Fibroblast of lung (primary cell): ENCODE measurements at regions not wholly inside any gene's neighbourhood (a gene's known extent, or its start where the extent isn't known, plus 50 kb on each side); places are given as distances from the start of the nearest gene placed in this dataset.

Experiments used
- DNase-seq, 2 donors: peaks; one replicate each; pipeline versions ENCODE4 v3.0.0 to v3.0.0-alpha.2; 2010; ENCODE audit warnings: low read depth in 2 of 2
- H2AFZ ChIP-seq: 2 replicates; pipeline ENCODE4 v1.5.1; 2012; ENCODE audit warnings: low read length, control low read depth, inconsistent platforms
- H3K27ac ChIP-seq: 2 replicates; pipeline ENCODE4 v1.5.1; 2011; ENCODE audit warnings: low read length, control low read depth; ENCODE audit not compliant: insufficient read depth
- H3K27me3 ChIP-seq: 2 replicates; pipeline ENCODE4 v1.5.1; 2011; ENCODE audit warnings: mild to moderate bottlenecking, low read length; ENCODE audit not compliant: control insufficient read depth, insufficient read depth
- H3K36me3 ChIP-seq: 2 replicates; pipeline ENCODE4 v1.5.1; 2011; ENCODE audit warnings: low read length; ENCODE audit not compliant: control insufficient read depth, insufficient read depth
- H3K4me1 ChIP-seq: 2 replicates; pipeline ENCODE4 v1.5.1; 2011; ENCODE audit warnings: low read length; ENCODE audit not compliant: control insufficient read depth, insufficient read depth; ENCODE audit errors: extremely low read depth
- H3K4me2 ChIP-seq: 2 replicates; pipeline ENCODE4 v1.5.1; 2011; ENCODE audit warnings: low read length, control low read depth; ENCODE audit not compliant: insufficient read depth; ENCODE audit errors: extremely low read depth
- H3K4me3 ChIP-seq, 4 experiments: fragments of 200-600 bp in 1 of 4; sonication (generic) in 1 of 4; replicated peaks in 1 of 4; 2 replicates each; pipeline ENCODE4 v1.5.1; 2011 to 2016; ENCODE audit warnings: low read length in 4 of 4, low read depth in 3 of 4, mild to moderate bottlenecking in 3 of 4, control low read depth in 2 of 4, inconsistent platforms in 1 of 4, mixed read lengths in 1 of 4; ENCODE audit not compliant: insufficient read depth in 1 of 4; ENCODE audit errors: control extremely low read depth in 1 of 4
- H3K79me2 ChIP-seq: 2 replicates; pipeline ENCODE4 v1.5.1; 2012; ENCODE audit warnings: mild to moderate bottlenecking, low read length, inconsistent platforms; ENCODE audit not compliant: control insufficient read depth, insufficient read depth
- H3K9ac ChIP-seq: 2 replicates; pipeline ENCODE4 v1.5.1; 2011; ENCODE audit warnings: mild to moderate bottlenecking, low read length, control low read depth; ENCODE audit not compliant: insufficient read depth
- H3K9me3 ChIP-seq: 2 replicates; pipeline ENCODE4 v1.5.1; 2012; ENCODE audit warnings: low read depth, low read length; ENCODE audit not compliant: control insufficient read depth, insufficient read depth
- H4K20me1 ChIP-seq: 2 replicates; pipeline ENCODE4 v1.5.1; 2011; ENCODE audit warnings: low read length; ENCODE audit not compliant: control insufficient read depth, insufficient read depth; ENCODE audit errors: extremely low read depth
- EZH2 ChIP-seq: IDR thresholded peaks from 2 replicates; pipeline ENCODE4 v1.5.1; 2012; ENCODE audit warnings: low read length, control low read depth, mild to moderate bottlenecking; ENCODE audit errors: missing control alignments
- TF ChIP-seq, protein P1 (sequence below), 2 donors: IDR thresholded peaks in 1 of 2; conservative IDR thresholded peaks in 1 of 2; 1 replicate in 1 of 2; 2 replicates in 1 of 2; pipeline ENCODE4 v1.5.1; 2011 to 2012; ENCODE audit warnings: low read length in 2 of 2, control low read depth in 1 of 2, inconsistent platforms in 1 of 2, low read depth in 1 of 2, mild to moderate bottlenecking in 1 of 2

DNA sequence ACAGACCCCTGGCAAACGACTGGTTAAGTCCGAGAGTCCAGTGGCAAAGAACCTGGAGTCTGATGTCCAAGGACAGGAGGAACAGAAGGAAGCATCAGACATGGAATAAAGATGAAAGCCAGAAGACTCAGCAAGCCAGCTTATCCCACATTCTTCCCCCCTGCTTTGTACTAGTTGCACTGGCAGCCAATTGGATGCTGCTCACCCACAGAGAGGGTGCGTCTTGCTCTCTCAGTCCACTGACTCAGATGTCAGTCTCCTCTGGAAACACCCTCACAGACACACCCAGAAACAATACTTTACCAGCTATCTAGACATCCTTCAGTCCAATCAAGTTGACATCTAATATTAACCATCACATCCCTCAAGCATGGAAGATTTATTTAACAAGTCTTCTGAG lies 1265.8 kb upstream of the CNTN5 start:
- Histone ChIP-seq H3K4me2 (no peak overlapping the region), H3K4me3 (no peak overlapping the region), H3K9ac (no peak overlapping the region), H2AFZ (no peak overlapping the region), H3K9me3 (no peaks in the 10 kb centered on the region), H3K27ac (no peak overlapping the region), H3K27me3 (no peaks in the 10 kb centered on the region), H4K20me1 (no peaks in the 10 kb centered on the region), H3K4me1 (no peaks in the 10 kb centered on the region), H3K36me3 (no peaks in the 10 kb centered on the region), H3K79me2 (no peaks in the 10 kb centered on the region)
- DNase-seq = no peak
- no peak for TF ChIP-seq EZH2
- TF ChIP-seq, protein P1, sequence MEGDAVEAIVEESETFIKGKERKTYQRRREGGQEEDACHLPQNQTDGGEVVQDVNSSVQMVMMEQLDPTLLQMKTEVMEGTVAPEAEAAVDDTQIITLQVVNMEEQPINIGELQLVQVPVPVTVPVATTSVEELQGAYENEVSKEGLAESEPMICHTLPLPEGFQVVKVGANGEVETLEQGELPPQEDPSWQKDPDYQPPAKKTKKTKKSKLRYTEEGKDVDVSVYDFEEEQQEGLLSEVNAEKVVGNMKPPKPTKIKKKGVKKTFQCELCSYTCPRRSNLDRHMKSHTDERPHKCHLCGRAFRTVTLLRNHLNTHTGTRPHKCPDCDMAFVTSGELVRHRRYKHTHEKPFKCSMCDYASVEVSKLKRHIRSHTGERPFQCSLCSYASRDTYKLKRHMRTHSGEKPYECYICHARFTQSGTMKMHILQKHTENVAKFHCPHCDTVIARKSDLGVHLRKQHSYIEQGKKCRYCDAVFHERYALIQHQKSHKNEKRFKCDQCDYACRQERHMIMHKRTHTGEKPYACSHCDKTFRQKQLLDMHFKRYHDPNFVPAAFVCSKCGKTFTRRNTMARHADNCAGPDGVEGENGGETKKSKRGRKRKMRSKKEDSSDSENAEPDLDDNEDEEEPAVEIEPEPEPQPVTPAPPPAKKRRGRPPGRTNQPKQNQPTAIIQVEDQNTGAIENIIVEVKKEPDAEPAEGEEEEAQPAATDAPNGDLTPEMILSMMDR (conservative IDR thresholded peaks at IDR 0.05 in 1 of 2, IDR thresholded peaks at IDR 0.05 in 1 of 2; ENCODE audit: low read depth in 1 of 2, low read length in 2 of 2) = no peak

DNA sequence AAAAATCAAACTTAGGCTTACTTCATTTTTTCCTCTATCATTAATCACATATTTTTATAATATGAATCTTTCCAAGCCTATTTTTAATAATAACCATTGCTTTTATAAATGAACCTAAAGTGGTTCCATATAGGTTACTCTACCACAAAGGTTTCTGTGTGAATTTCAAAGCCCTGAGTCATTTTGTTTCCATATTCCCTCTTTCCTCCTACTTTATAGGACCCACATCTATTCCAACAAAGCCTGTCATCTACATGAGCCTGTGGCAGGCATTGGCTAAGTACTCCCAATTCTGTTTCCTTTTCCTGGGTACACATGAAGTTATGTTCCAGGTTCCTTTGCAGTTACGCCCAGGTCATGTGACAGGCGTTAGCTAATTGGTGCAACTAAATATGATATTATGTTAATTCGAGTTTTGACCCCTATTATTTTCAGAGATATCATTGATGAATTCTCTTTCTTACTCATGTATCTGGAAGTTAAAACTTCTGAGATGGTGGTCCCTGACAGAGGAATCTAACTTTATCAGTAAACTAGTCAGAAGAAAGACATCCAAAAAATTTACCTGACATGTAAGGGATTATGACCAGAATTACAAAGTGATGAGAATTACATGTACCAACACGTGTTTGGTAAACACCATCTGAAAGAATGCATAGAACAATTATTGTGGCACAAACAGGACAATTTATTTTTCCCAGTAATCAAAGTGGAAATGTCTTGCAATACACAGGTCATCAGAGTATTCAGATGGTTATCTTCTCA lies 1264.0 kb upstream of the CNTN5 start:
- Histone ChIP-seq H3K79me2 (no peaks in the 10 kb centered on the region), H3K36me3 (no peaks in the 10 kb centered on the region), H2AFZ (no peak overlapping the region), H4K20me1 (no peaks in the 10 kb centered on the region), H3K9me3 (no peaks in the 10 kb centered on the region), H3K4me2 (no peak overlapping the region), H3K4me3 (no peak overlapping the region), H3K9ac (no peak overlapping the region), H3K27me3 (no peaks in the 10 kb centered on the region), H3K27ac (no peak overlapping the region), H3K4me1 (no peaks in the 10 kb centered on the region)
- peak in 1 of 2 donors; percentile 6 for DNase-seq
- TF ChIP-seq, protein P1 (conservative IDR thresholded peaks at IDR 0.05 in 1 of 2, IDR thresholded peaks at IDR 0.05 in 1 of 2; ENCODE audit: low read depth in 1 of 2, low read length in 2 of 2) = no peak
- no peak for TF ChIP-seq EZH2

DNA sequence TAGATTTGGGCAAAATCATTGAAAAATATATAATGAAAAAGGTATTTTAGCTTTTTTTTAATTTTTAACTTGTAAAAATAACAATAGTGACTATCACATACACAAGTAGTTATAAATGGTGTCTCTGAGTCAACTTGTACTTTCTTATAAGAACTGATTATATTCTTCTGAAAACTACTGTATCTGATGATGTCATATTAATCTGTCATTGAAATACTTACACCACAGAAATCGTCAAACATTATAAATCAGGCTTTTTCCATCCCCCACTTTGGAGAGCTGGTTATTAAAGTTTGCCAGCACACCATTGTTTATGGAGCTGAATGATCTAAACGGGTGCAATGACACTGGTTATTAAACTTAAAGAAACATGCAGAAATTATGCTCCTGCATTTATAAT lies 1259.6 kb upstream of the CNTN5 start:
- Histone ChIP-seq H4K20me1 (no peaks in the 10 kb centered on the region), H3K79me2 (no peaks in the 10 kb centered on the region), H3K4me3 (no peak overlapping the region), H3K27ac (no peak overlapping the region), H3K36me3 (no peaks in the 10 kb centered on the region), H3K9me3 (no peaks in the 10 kb centered on the region), H2AFZ (no peak overlapping the region), H3K9ac (no peak overlapping the region), H3K4me2 (no peak overlapping the region), H3K4me1 (no peaks in the 10 kb centered on the region), H3K27me3 (no peaks in the 10 kb centered on the region)
- TF ChIP-seq, protein P1 (conservative IDR thresholded peaks at IDR 0.05 in 1 of 2, IDR thresholded peaks at IDR 0.05 in 1 of 2; ENCODE audit: low read depth in 1 of 2, low read length in 2 of 2) = no peak
- TF ChIP-seq EZH2 = no peak
- no peak for DNase-seq
